CD4-positive, alpha-beta T cell (primary cell): ENCODE measurements at regions not wholly inside any gene's neighbourhood (a gene's known extent, or its start where the extent isn't known, plus 50 kb on each side); places are given as distances from the start of the nearest gene placed in this dataset.

Source experiments
- ATAC-seq: fragments of 200-7000 bp; cut with Tn5 transposase; one replicate; pipeline ENCODE4 v1.10.0; 2022; ENCODE audit warnings: mild to moderate bottlenecking; ENCODE audit not compliant: poor library complexity
- CTCF ChIA-PET: fragments of 350-600 bp; sonication (Branson Sonifier 250); formaldehyde crosslinking; loops from one replicate; lab custom pipeline; 2021; ENCODE audit warnings: antibody characterized with exemption, inconsistent platforms; lab: Charles Lee
- POLR2A ChIA-PET: fragments of 350-600 bp; sonication (Branson Sonifier 250); formaldehyde crosslinking; loops from one replicate; lab custom pipeline; 2021; ENCODE audit warnings: antibody characterized with exemption, inconsistent platforms; lab: Charles Lee
- DNase-seq, 14 experiments: peaks; one replicate each; pipeline ENCODE4 v3.0.0-alpha.2; 2013 to 2020; ENCODE audit warnings: mixed read lengths in 2 of 14
- H3K27ac ChIP-seq, 2 donors: one replicate each; pipeline versions ENCODE4 v1.5.1 to v1.7.0; 2013; ENCODE audit warnings: low read length in 2 of 2, low read depth in 1 of 2, mild to moderate bottlenecking in 1 of 2
- H3K27me3 ChIP-seq, 2 experiments: 1 replicate in 1 of 2; 2 replicates in 1 of 2; pipeline versions ENCODE4 v1.6.1 to v1.7.0; 2013; ENCODE audit warnings: low read length in 2 of 2, control low read depth in 1 of 2, mild to moderate bottlenecking in 1 of 2, moderate library complexity in 1 of 2; ENCODE audit not compliant: insufficient read depth in 2 of 2, control insufficient read depth in 1 of 2
- H3K36me3 ChIP-seq: one replicate; pipeline ENCODE4 v1.6.1; 2013; ENCODE audit warnings: low read length, control low read depth; ENCODE audit not compliant: insufficient read depth
- H3K4me1 ChIP-seq: one replicate; pipeline ENCODE4 v1.6.1; 2013; ENCODE audit warnings: low read length, control low read depth; ENCODE audit not compliant: insufficient read depth
- H3K4me3 ChIP-seq: one replicate; pipeline ENCODE4 v1.5.1; 2013; ENCODE audit warnings: mild to moderate bottlenecking, low read length, moderate library complexity
- H3K9me3 ChIP-seq, 2 experiments: 1 replicate in 1 of 2; 2 replicates in 1 of 2; pipeline versions ENCODE4 v1.6.1 to v1.7.0; 2013; ENCODE audit warnings: low read length in 2 of 2, mild to moderate bottlenecking in 2 of 2, control low read depth in 1 of 2, moderate library complexity in 1 of 2; ENCODE audit not compliant: control insufficient read depth in 1 of 2, insufficient read depth in 1 of 2
- H3K27ac Mint-ChIP-seq: one replicate; pipeline ENCODE4 v1.8.0; 2020; ENCODE audit warnings: mixed read lengths
- H3K27me3 Mint-ChIP-seq: one replicate; pipeline ENCODE4 v1.8.0; 2021; ENCODE audit warnings: mixed read lengths
- H3K36me3 Mint-ChIP-seq: one replicate; pipeline ENCODE4 v1.8.0; 2021; ENCODE audit warnings: low read depth, mixed read lengths
- H3K4me1 Mint-ChIP-seq: one replicate; pipeline ENCODE4 v1.8.0; 2021; ENCODE audit warnings: low read depth, mixed read lengths
- H3K4me3 Mint-ChIP-seq: one replicate; pipeline ENCODE4 v1.8.0; 2020; ENCODE audit warnings: mild to moderate bottlenecking, mixed read lengths
- H3K9me3 Mint-ChIP-seq: one replicate; pipeline ENCODE4 v1.8.0; 2020; ENCODE audit warnings: mixed read lengths
- intact Hi-C, 2 experiments: fragments of 100-400 bp; cut with DNase I in 1 of 2; cut with micrococcal nuclease in 1 of 2; formaldehyde crosslinking; loops; one replicate each; pipeline versions ENCODE4 v1.15.1 to v1.9.0; 2023 to 2025; cut with DNase I, micrococcal nuclease
- TF ChIP-seq, protein P1 (sequence below): fragments of 200-600 bp; IDR thresholded peaks from one replicate; pipeline ENCODE4 v1.8.0; 2022; ENCODE audit warnings: antibody characterized with exemption, mild to moderate bottlenecking

DNA sequence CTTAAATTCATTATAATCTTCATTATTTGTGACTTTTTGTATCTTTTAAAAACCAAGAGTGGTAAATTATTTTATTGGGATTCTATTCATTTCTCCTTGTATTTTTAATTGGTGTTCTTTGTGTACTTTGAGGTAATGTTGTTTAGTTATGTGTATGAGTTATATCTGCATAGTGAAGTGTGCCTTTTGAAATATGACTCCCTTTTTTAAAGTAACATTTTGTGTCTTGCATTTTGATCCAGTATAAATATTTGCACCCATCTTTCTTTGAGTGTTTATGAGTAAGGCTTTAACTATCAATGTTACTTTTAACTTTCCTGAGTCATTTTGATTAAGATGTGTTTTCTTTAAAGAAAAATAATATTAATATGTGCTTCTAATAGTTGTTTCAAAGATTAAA lies 90.0 kb upstream of the MYOCD start:
- no peak for ATAC-seq
- no peaks in the 10 kb centered on the region for H3K4me1 Mint-ChIP-seq
- no peak overlapping the region for H3K27ac ChIP-seq
- no peaks in the 10 kb centered on the region for H3K36me3 ChIP-seq
- intact Hi-C loops: no loop called here
- H3K27ac Mint-ChIP-seq: no peak overlapping the region
- TF ChIP-seq, protein P1, sequence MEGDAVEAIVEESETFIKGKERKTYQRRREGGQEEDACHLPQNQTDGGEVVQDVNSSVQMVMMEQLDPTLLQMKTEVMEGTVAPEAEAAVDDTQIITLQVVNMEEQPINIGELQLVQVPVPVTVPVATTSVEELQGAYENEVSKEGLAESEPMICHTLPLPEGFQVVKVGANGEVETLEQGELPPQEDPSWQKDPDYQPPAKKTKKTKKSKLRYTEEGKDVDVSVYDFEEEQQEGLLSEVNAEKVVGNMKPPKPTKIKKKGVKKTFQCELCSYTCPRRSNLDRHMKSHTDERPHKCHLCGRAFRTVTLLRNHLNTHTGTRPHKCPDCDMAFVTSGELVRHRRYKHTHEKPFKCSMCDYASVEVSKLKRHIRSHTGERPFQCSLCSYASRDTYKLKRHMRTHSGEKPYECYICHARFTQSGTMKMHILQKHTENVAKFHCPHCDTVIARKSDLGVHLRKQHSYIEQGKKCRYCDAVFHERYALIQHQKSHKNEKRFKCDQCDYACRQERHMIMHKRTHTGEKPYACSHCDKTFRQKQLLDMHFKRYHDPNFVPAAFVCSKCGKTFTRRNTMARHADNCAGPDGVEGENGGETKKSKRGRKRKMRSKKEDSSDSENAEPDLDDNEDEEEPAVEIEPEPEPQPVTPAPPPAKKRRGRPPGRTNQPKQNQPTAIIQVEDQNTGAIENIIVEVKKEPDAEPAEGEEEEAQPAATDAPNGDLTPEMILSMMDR: no peak
- POLR2A ChIA-PET: no interaction called here
- H3K9me3 Mint-ChIP-seq: peaks cover 12% of the 10 kb centered on the region
- H3K27me3 Mint-ChIP-seq: no peaks in the 10 kb centered on the region
- H3K27me3 ChIP-seq: no peaks in the 10 kb centered on the region
- CTCF ChIA-PET: no interaction called here
- DNase-seq: no peak
- H3K36me3 Mint-ChIP-seq: no peaks in the 10 kb centered on the region
- peaks cover 0 to 4% of the 10 kb centered on the region in 2 experiments for H3K9me3 ChIP-seq
- no peaks in the 10 kb centered on the region for H3K4me1 ChIP-seq
- H3K4me3 ChIP-seq: no peak overlapping the region
- H3K4me3 Mint-ChIP-seq: no peak overlapping the region

DNA sequence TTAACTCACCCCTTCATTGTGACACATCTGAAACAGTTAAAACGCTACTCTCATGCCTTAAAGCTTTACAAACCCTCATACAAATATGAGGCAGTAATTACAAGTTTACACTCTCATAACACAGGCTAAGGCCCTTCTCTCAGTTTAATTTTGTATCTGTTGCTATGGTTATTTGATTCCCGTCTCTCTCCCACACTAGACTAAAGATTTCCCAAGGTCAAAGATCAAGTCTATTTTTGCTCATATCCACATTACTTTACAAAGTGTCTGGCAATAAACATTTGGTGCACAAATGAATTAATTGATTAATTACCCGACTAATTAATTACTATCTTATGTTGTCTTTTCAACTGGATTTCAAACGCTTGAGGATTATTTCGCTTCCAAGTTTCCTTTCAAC lies 86.4 kb upstream of the MYOCD start:
- ChIA-PET POLR2A (no interaction called here), CTCF (no interaction called here)
- Histone ChIP-seq H3K27ac (no peak overlapping the region), H3K36me3 (no peaks in the 10 kb centered on the region), H3K9me3 (peaks cover 0 to 7% of the 10 kb centered on the region in 2 experiments), H3K27me3 (no peaks in the 10 kb centered on the region), H3K4me3 (no peak overlapping the region), H3K4me1 (no peaks in the 10 kb centered on the region)
- TF ChIP-seq, protein P1: no peak
- no peaks in the 10 kb centered on the region for H3K36me3 Mint-ChIP-seq
- H3K9me3 Mint-ChIP-seq: peaks cover 11% of the 10 kb centered on the region
- peaks cover 3% of the 10 kb centered on the region for H3K27me3 Mint-ChIP-seq
- H3K4me3 Mint-ChIP-seq: no peak overlapping the region
- intact Hi-C loops: no loop called here
- no peaks in the 10 kb centered on the region for H3K4me1 Mint-ChIP-seq
- no peak for DNase-seq
- no peak for ATAC-seq
- no peak overlapping the region for H3K27ac Mint-ChIP-seq

DNA sequence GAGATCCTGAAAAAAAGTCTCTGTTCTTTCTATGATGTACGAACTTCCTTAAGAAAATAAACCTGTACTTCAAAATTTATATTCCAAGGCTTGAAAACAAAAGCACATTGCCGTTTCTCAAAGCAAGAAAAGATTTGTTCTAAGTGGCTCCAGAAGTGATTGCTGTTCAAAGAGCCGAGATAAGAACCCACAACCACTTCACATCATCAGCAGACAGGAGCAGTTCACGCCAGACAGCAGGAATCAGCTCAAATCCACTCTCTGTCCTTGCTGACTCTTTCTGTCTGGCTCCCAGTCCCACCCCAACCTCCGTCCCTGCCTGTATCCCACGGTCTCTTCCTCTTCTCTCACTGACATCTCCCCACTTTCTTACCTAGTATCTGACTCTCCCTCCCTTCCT lies 85.0 kb upstream of the MYOCD start:
- Mint-ChIP-seq H3K27ac (no peak overlapping the region), H3K9me3 (peaks cover 6% of the 10 kb centered on the region), H3K27me3 (peaks cover 3% of the 10 kb centered on the region), H3K4me1 (no peaks in the 10 kb centered on the region), H3K36me3 (no peaks in the 10 kb centered on the region), H3K4me3 (no peak overlapping the region)
- Histone ChIP-seq H3K9me3 (peaks cover 0 to 7% of the 10 kb centered on the region in 2 experiments), H3K4me1 (no peaks in the 10 kb centered on the region), H3K4me3 (no peak overlapping the region), H3K27me3 (no peaks in the 10 kb centered on the region), H3K36me3 (no peaks in the 10 kb centered on the region), H3K27ac (no peak overlapping the region)
- TF ChIP-seq, protein P1: no peak
- intact Hi-C loops: no loop called here
- ATAC-seq (no peak), DNase-seq (no peak)
- POLR2A ChIA-PET: no interaction called here
- CTCF ChIA-PET: no interaction called here
